CD4-positive, alpha-beta memory T cell (primary cell): ENCODE measurements at regions not wholly inside any gene's neighbourhood (a gene's known extent, or its start where the extent isn't known, plus 50 kb on each side); places are given as distances from the start of the nearest gene placed in this dataset.

Experiments used
- CTCF ChIA-PET: fragments of 350-600 bp; sonication (Branson Sonifier 250); formaldehyde crosslinking; loops from one replicate; lab custom pipeline; 2021; ENCODE audit warnings: inconsistent platforms; ENCODE audit not compliant: partially characterized antibody; lab: Charles Lee
- POLR2A ChIA-PET: fragments of 350-600 bp; sonication (Branson Sonifier 250); formaldehyde crosslinking; loops from one replicate; lab custom pipeline; 2021; ENCODE audit not compliant: partially characterized antibody; lab: Charles Lee
- DNase-seq, 5 donors: peaks; one replicate each; pipeline versions ENCODE4 v3.0.0 to v3.0.0-alpha.2; 2020 to 2022; ENCODE audit warnings: mixed read lengths in 1 of 5
- H3K27ac ChIP-seq: one replicate; pipeline ENCODE4 v1.7.0; 2013; ENCODE audit warnings: low read depth, low read length
- H3K27me3 ChIP-seq: 2 replicates; pipeline ENCODE4 v1.7.0; 2013; ENCODE audit warnings: mild to moderate bottlenecking, low read length, moderate library complexity; ENCODE audit not compliant: insufficient read depth
- H3K36me3 ChIP-seq: 2 replicates; pipeline ENCODE4 v1.7.0; 2013; ENCODE audit warnings: mild to moderate bottlenecking, low read length, moderate library complexity; ENCODE audit not compliant: insufficient read depth
- H3K4me1 ChIP-seq: 2 replicates; pipeline ENCODE4 v1.7.0; 2013; ENCODE audit warnings: mild to moderate bottlenecking, low read length, moderate library complexity; ENCODE audit not compliant: insufficient read depth
- H3K4me3 ChIP-seq, 2 donors: one replicate each; pipeline ENCODE4 v1.7.0; 2013; ENCODE audit warnings: low read length in 2 of 2, mild to moderate bottlenecking in 1 of 2
- H3K9me3 ChIP-seq, 2 donors: one replicate each; pipeline ENCODE4 v1.7.0; 2013; ENCODE audit warnings: low read length in 2 of 2, control low read depth in 1 of 2; ENCODE audit not compliant: control insufficient read depth in 1 of 2
- H3K27ac Mint-ChIP-seq, 7 donors: one replicate each; pipeline ENCODE4 v1.8.0; 2020 to 2021; ENCODE audit warnings: mixed read lengths in 7 of 7, mild to moderate bottlenecking in 6 of 7, inconsistent platforms in 3 of 7, moderate library complexity in 3 of 7
- H3K27me3 Mint-ChIP-seq, 2 donors: one replicate each; pipeline ENCODE4 v1.8.0; 2020 to 2021; ENCODE audit warnings: mixed read lengths in 2 of 2
- H3K36me3 Mint-ChIP-seq, 2 donors: one replicate each; pipeline ENCODE4 v1.8.0; 2020 to 2021; ENCODE audit warnings: mixed read lengths in 2 of 2, inconsistent platforms in 1 of 2, mild to moderate bottlenecking in 1 of 2
- H3K4me1 Mint-ChIP-seq, 4 donors: one replicate each; pipeline ENCODE4 v1.8.0; 2020 to 2021; ENCODE audit warnings: mixed read lengths in 4 of 4, mild to moderate bottlenecking in 1 of 4
- H3K4me3 Mint-ChIP-seq, 8 donors: one replicate each; pipeline ENCODE4 v1.8.0; 2020 to 2021; ENCODE audit warnings: mixed read lengths in 8 of 8, mild to moderate bottlenecking in 7 of 8, moderate library complexity in 6 of 8, inconsistent platforms in 3 of 8
- H3K9me3 Mint-ChIP-seq, 8 donors: one replicate each; pipeline ENCODE4 v1.8.0; 2020 to 2021; ENCODE audit warnings: mixed read lengths in 8 of 8, mild to moderate bottlenecking in 5 of 8, inconsistent platforms in 3 of 8, moderate library complexity in 1 of 8
- intact Hi-C: fragments of 100-400 bp; cut with micrococcal nuclease; formaldehyde crosslinking; loops from one replicate; pipeline ENCODE4 v1.15.1; 2023

DNA sequence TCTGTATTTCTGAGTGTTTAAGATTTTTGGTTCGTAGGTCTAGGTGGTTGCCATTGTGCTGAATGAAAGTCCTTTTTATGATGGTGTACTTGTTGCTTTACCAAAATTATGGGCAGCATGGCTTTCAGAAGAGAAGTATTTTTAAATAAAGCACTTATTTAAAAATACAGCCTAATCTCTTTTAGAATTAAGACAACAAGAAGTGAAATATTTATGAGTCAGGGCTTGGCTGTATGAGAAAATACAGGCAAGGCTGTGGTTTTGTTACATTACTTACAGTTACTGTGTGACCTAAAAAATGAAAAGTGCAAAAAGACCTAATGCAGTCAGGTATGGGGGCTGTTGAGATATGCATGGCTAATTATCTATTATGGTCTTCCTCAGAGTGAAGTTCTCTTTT, 185.2 kb upstream of the PPP1R3A start:
- Histone ChIP-seq H3K9me3 (no peaks in the 10 kb centered on the region), H3K4me1 (no peaks in the 10 kb centered on the region), H3K27ac (no peak overlapping the region), H3K36me3 (no peaks in the 10 kb centered on the region), H3K4me3 (no peak overlapping the region), H3K27me3 (no peaks in the 10 kb centered on the region)
- Mint-ChIP-seq H3K9me3 (no peaks in the 10 kb centered on the region), H3K36me3 (no peaks in the 10 kb centered on the region), H3K4me3 (no peak overlapping the region), H3K27ac (no peak overlapping the region), H3K27me3 (peaks cover 2 to 8% of the 10 kb centered on the region in 2 donors), H3K4me1 (no peaks in the 10 kb centered on the region)
- CTCF ChIA-PET, result no interaction called here
- intact Hi-C loops, result no loop called here
- no peak for DNase-seq
- POLR2A ChIA-PET, result no interaction called here

DNA sequence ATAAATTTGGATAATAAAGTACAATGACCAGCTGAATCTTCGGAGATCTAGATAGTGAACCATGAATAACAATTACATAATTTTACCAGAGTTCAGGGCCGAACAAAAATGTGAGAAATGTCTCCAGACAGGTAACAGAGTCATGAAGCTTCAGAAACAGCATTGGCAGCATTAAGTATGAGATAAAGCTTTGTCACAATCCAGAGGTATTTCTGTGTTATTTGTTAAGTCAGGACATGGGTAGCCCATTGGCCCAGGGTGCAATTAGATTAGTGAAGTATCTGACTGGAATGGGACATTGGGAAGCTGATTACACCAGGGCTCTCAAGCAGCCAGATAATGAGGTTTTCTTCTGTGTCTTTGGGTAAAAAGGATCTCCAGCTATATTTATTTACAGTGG, 184.2 kb upstream of the PPP1R3A start:
- no peaks in the 10 kb centered on the region for H3K4me1 ChIP-seq
- no peaks in the 10 kb centered on the region for H3K27me3 ChIP-seq
- peaks cover 0 to 4% (median 0%) of the 10 kb centered on the region in 8 donors for H3K9me3 Mint-ChIP-seq
- no peaks in the 10 kb centered on the region for H3K36me3 ChIP-seq
- no peak overlapping the region for H3K27ac ChIP-seq
- no peak overlapping the region for H3K4me3 Mint-ChIP-seq
- peaks cover 3 to 8% of the 10 kb centered on the region in 2 donors for H3K27me3 Mint-ChIP-seq
- H3K4me3 ChIP-seq, result no peak overlapping the region
- POLR2A ChIA-PET, result no interaction called here
- no peaks in the 10 kb centered on the region for H3K4me1 Mint-ChIP-seq
- DNase-seq, result no peak
- no peaks in the 10 kb centered on the region for H3K9me3 ChIP-seq
- intact Hi-C loops, result no loop called here
- CTCF ChIA-PET, result interaction anchor here (1.1 kb wide), 1 partner anchor 80 kb away, joined by 3 read pairs; no protein-coding TSS in a partner anchor
- no peak overlapping the region for H3K27ac Mint-ChIP-seq
- H3K36me3 Mint-ChIP-seq, result no peaks in the 10 kb centered on the region

DNA sequence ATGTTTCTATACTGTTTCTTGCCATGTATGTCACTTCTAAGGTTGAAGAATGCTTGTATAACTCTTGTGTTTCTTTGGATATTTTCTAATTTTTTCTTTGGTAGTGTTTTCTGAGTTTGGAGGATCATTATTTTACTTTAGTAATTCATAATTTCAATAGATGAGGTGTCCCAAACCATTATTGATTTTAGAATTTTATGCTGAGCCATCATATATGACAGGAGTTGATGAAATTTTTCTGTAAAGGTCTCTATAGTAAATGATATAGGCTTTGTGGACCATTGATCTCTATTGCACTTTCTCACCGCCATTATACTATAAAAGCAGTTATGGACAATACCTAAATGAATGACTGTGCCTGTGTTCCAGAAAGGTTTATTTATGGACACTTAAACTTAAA, 183.3 kb upstream of the PPP1R3A start:
- peaks cover 0 to 6% (median 0%) of the 10 kb centered on the region in 8 donors for H3K9me3 Mint-ChIP-seq
- Histone ChIP-seq H3K27me3 (no peaks in the 10 kb centered on the region), H3K9me3 (no peaks in the 10 kb centered on the region), H3K4me1 (no peaks in the 10 kb centered on the region), H3K36me3 (no peaks in the 10 kb centered on the region), H3K4me3 (no peak overlapping the region), H3K27ac (no peak overlapping the region)
- POLR2A ChIA-PET, result no interaction called here
- CTCF ChIA-PET, result no interaction called here
- H3K36me3 Mint-ChIP-seq, result no peaks in the 10 kb centered on the region
- H3K27me3 Mint-ChIP-seq, result peaks cover 9 to 17% of the 10 kb centered on the region in 2 donors
- no peak for DNase-seq
- H3K4me3 Mint-ChIP-seq, result no peak overlapping the region
- intact Hi-C loops, result no loop called here
- H3K4me1 Mint-ChIP-seq, result no peaks in the 10 kb centered on the region
- H3K27ac Mint-ChIP-seq, result no peak overlapping the region

DNA sequence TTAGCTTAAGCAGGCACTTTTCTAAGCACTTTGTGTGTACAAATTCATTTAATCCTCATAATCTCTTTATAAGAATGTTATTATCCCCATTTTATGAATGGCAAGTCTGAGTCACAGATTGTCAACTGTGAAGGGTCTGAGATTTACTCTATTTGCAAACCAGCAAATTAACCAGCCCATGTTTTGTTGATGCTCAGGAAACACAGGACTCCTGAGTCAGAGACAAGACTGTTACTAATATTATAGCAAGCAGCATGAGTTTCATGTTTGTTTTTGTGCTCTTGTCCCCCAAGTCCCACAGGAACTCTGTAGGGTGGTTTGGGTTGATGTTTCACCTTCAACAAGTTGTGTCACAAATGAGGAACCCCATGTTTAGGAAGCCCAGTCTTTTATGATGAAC, 182.0 kb upstream of the PPP1R3A start:
- intact Hi-C loops, result no loop called here
- Histone ChIP-seq H3K36me3 (no peaks in the 10 kb centered on the region), H3K27me3 (no peaks in the 10 kb centered on the region), H3K4me1 (no peaks in the 10 kb centered on the region), H3K9me3 (no peaks in the 10 kb centered on the region), H3K4me3 (no peak overlapping the region), H3K27ac (no peak overlapping the region)
- no peak overlapping the region for H3K27ac Mint-ChIP-seq
- POLR2A ChIA-PET, result no interaction called here
- CTCF ChIA-PET, result no interaction called here
- H3K36me3 Mint-ChIP-seq, result no peaks in the 10 kb centered on the region
- peaks cover 11 to 19% of the 10 kb centered on the region in 2 donors for H3K27me3 Mint-ChIP-seq
- H3K9me3 Mint-ChIP-seq, result peaks cover 0 to 6% (median 0%) of the 10 kb centered on the region in 8 donors
- no peak for DNase-seq
- H3K4me1 Mint-ChIP-seq, result no peaks in the 10 kb centered on the region
- H3K4me3 Mint-ChIP-seq, result no peak overlapping the region

DNA sequence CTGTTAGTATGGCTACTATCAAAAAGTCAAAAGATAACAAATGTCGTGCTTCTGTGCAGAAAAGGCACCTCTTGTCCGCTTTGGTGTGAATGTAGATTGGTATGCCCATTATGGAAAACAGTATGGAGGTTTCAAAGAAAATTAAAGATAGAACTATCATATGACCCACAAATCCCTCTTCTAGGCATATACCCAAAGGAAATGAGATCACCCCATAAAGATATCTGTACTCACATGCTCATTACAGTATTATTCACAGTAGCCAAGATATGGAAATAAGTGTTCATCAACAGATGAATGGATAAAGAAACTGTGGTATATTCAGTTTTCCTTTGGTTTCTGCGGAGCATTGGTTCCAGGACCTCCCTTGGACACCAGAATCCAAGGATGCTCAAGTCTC, 180.5 kb upstream of the PPP1R3A start:
- Histone ChIP-seq H3K9me3 (no peaks in the 10 kb centered on the region), H3K4me3 (no peak overlapping the region), H3K27me3 (no peaks in the 10 kb centered on the region), H3K27ac (no peak overlapping the region), H3K4me1 (no peaks in the 10 kb centered on the region), H3K36me3 (no peaks in the 10 kb centered on the region)
- Mint-ChIP-seq H3K9me3 (peaks cover 0 to 6% (median 1%) of the 10 kb centered on the region in 8 donors), H3K36me3 (no peaks in the 10 kb centered on the region), H3K4me1 (no peaks in the 10 kb centered on the region), H3K4me3 (no peak overlapping the region), H3K27ac (no peak overlapping the region), H3K27me3 (peaks cover 15 to 26% of the 10 kb centered on the region in 2 donors)
- POLR2A ChIA-PET, result no interaction called here
- CTCF ChIA-PET, result no interaction called here
- DNase-seq, result no peak
- intact Hi-C loops, result no loop called here

DNA sequence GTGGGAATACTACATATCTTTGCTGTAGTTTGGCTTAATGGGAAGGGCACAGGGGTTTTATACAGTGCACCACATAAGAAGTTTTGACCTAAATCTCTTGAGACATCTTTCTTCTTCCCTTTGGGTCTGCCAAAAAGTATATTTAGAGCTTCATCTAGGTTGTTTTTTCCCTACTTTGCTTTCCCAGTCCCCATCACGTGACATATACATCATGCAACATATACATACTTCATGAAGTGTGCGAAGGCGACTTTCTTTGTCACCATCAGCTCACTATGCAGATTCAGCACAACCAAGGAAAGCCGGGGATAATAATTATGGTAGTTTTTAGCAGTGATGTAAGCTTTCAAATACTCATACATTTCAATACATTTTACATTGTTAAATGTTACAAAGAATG, 177.1 kb upstream of the PPP1R3A start:
- POLR2A ChIA-PET, result no interaction called here

DNA sequence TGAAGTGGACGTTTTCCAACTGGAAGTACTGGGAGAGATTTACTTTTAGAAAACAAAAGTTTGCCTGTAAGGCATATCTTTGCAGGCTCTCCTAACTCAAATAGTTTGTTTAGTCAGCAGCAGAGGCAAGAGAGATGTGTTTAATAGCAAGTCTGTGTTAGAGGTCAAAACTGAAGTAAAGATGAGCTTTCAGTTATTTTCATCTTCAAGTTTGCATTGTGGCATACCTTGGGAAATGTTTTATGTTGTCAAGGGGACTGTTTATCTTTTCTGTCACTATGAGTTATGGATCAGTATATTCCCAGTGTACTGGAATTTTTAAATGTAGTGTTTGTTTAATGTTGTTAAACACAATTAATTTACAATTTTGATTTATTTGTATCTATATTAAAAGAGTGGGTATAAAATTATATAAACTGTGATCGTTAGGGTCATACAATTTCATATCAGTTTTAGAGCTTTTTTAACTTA, 169.7 kb upstream of the PPP1R3A start:
- DNase-seq, result no peak
- H3K4me3 ChIP-seq, result no peak overlapping the region
- intact Hi-C loops, result no loop called here
- peaks cover 32% of the 10 kb centered on the region for H3K4me1 ChIP-seq
- H3K4me3 Mint-ChIP-seq, result peak overlapping the region in 4 of 8 donors; percentile 12 to 77 (median 56)
- H3K27ac ChIP-seq, result no peak overlapping the region
- H3K27me3 Mint-ChIP-seq, result peaks cover 48 to 53% of the 10 kb centered on the region in 2 donors
- peaks cover 0 to 7% (median 0%) of the 10 kb centered on the region in 8 donors for H3K9me3 Mint-ChIP-seq
- H3K36me3 Mint-ChIP-seq, result peaks cover 0 to 1% of the 10 kb centered on the region in 2 donors
- CTCF ChIA-PET, result no interaction called here
- no peaks in the 10 kb centered on the region for H3K36me3 ChIP-seq
- no peaks in the 10 kb centered on the region for H3K9me3 ChIP-seq
- peaks cover 22 to 45% (median 35%) of the 10 kb centered on the region in 4 donors for H3K4me1 Mint-ChIP-seq
- peaks cover 19% of the 10 kb centered on the region for H3K27me3 ChIP-seq
- no peak overlapping the region for H3K27ac Mint-ChIP-seq
- POLR2A ChIA-PET, result no interaction called here

More for the DNA sequence above, 177.1 kb upstream of the PPP1R3A start:
- Mint-ChIP-seq H3K36me3 (no peaks in the 10 kb centered on the region), H3K9me3 (peaks cover 0 to 6% (median 1%) of the 10 kb centered on the region in 8 donors), H3K27me3 (peaks cover 24 to 29% of the 10 kb centered on the region in 2 donors), H3K4me1 (no peaks in the 10 kb centered on the region), H3K27ac (no peak overlapping the region), H3K4me3 (no peak overlapping the region)
- DNase-seq, result no peak
- H3K4me1 ChIP-seq, result no peaks in the 10 kb centered on the region
- intact Hi-C loops, result no loop called here
- H3K27ac ChIP-seq, result no peak overlapping the region
- CTCF ChIA-PET, result no interaction called here
- H3K27me3 ChIP-seq, result no peaks in the 10 kb centered on the region
- H3K36me3 ChIP-seq, result no peaks in the 10 kb centered on the region
- no peak overlapping the region for H3K4me3 ChIP-seq
- H3K9me3 ChIP-seq, result no peaks in the 10 kb centered on the region
